SU-DHL-6 (cell line): ENCODE measurements at regions not wholly inside any gene's neighbourhood (a gene's known extent, or its start where the extent isn't known, plus 50 kb on each side); places are given as distances from the start of the nearest gene placed in this dataset.

Source experiments
- H2AFZ ChIP-seq: fragments of 200-600 bp; sonication (generic); 2 replicates; pipeline ENCODE4 v1.6.1; 2014; ENCODE audit warnings: low read depth, mild to moderate bottlenecking, moderate library complexity, mixed read lengths, antibody characterized with exemption, low read length; ENCODE audit not compliant: severe bottlenecking
- H3F3A ChIP-seq: fragments of 200-600 bp; shearing (Covaris generic); 2 replicates; pipeline ENCODE4 v1.6.0; 2016; ENCODE audit warnings: antibody characterized with exemption, mild to moderate bottlenecking; ENCODE audit not compliant: insufficient read depth
- H3K27ac ChIP-seq: fragments of 200-600 bp; sonication (generic); 2 replicates; pipeline ENCODE4 v1.5.1; 2016; ENCODE audit warnings: low read depth, mild to moderate bottlenecking, low read length, moderate library complexity, mixed read lengths
- H3K27me3 ChIP-seq: fragments of 200-600 bp; sonication (generic), shearing (Covaris generic); 2 replicates; pipeline ENCODE4 v1.6.0; 2014; ENCODE audit warnings: mild to moderate bottlenecking, low read length
- H3K36me3 ChIP-seq: fragments of 200-600 bp; sonication (generic); 2 replicates; pipeline ENCODE4 v1.6.1; 2014; ENCODE audit warnings: mild to moderate bottlenecking, low read length, mixed read lengths
- H3K4me2 ChIP-seq: fragments of 300-600, 200-600 bp; shearing (Covaris generic), sonication (generic); 2 replicates; pipeline ENCODE4 v1.6.0; 2014; ENCODE audit warnings: low read length, low read depth, mild to moderate bottlenecking; ENCODE audit not compliant: poor library complexity, severe bottlenecking
- H3K4me3 ChIP-seq: fragments of 200-600 bp; sonication (generic); 2 replicates; pipeline ENCODE4 v1.5.1; 2014; ENCODE audit warnings: antibody characterized with exemption, low read length, mild to moderate bottlenecking, mixed read lengths; ENCODE audit not compliant: insufficient read depth, poor library complexity, severe bottlenecking
- H3K79me2 ChIP-seq: fragments of 200-600 bp; sonication (generic); 2 replicates; pipeline ENCODE4 v1.6.1; 2014; ENCODE audit warnings: mild to moderate bottlenecking, low read length, moderate library complexity; ENCODE audit not compliant: insufficient read depth
- H3K9ac ChIP-seq: fragments of 200-600 bp; sonication (generic); 2 replicates; pipeline ENCODE4 v1.7.0; 2014; ENCODE audit warnings: mild to moderate bottlenecking, low read length
- H3K9me2 ChIP-seq: fragments of 200-600 bp; sonication (generic); replicated peaks from 2 replicates; pipeline ENCODE4 v1.6.1; 2014; ENCODE audit warnings: low read length; ENCODE audit not compliant: insufficient read depth
- H3K9me3 ChIP-seq: fragments of 200-600 bp; sonication (generic); 2 replicates; pipeline ENCODE4 v1.6.1; 2014; ENCODE audit warnings: low read length, mixed read lengths; ENCODE audit not compliant: insufficient read depth
- H4K20me1 ChIP-seq: fragments of 200-600 bp; sonication (generic); 2 replicates; pipeline ENCODE4 v1.6.1; 2014; ENCODE audit warnings: low read depth, mild to moderate bottlenecking, antibody characterized with exemption, low read length, moderate library complexity, mixed read lengths
- CTCF ChIP-seq: fragments of 200-600 bp; sonication (generic); IDR thresholded peaks from one replicate; pipeline ENCODE4 v1.5.1; 2017; ENCODE audit warnings: antibody characterized with exemption, mild to moderate bottlenecking, low read length, moderate library complexity; ENCODE audit not compliant: insufficient read depth, poor library complexity, severe bottlenecking
- EZH2phosphoT487 ChIP-seq: fragments of 200-600 bp; sonication (generic), shearing (Covaris generic); conservative IDR thresholded peaks from 2 replicates; pipeline ENCODE4 v1.6.1; 2018; ENCODE audit warnings: mild to moderate bottlenecking, antibody characterized with exemption, low read length, moderate library complexity, mixed read lengths

GRCh38 chr4:65071564-65071963 is 598.7 kb downstream of the EPHA5 start:
- Histone ChIP-seq H2AFZ (no peak overlapping the region), H3K9me3 (no peaks in the 10 kb centered on the region), H3K9me2 (no peaks in the 10 kb centered on the region), H3K4me3 (no peak overlapping the region), H3F3A (no peaks in the 10 kb centered on the region), H3K9ac (no peak overlapping the region), H3K27ac (no peak overlapping the region), H3K4me2 (no peak overlapping the region), H4K20me1 (no peaks in the 10 kb centered on the region), H3K27me3 (no peaks in the 10 kb centered on the region), H3K79me2 (no peaks in the 10 kb centered on the region), H3K36me3 (no peaks in the 10 kb centered on the region)
- TF ChIP-seq EZH2phosphoT487 = no peak
- no peak for TF ChIP-seq CTCF

GRCh38 chr4:65069177-65069576 is 601.1 kb downstream of the EPHA5 start:
- no peak overlapping the region for H3K4me2 ChIP-seq
- H3K27ac ChIP-seq = no peak overlapping the region
- H3K79me2 ChIP-seq = no peaks in the 10 kb centered on the region
- H3K9ac ChIP-seq = no peak overlapping the region
- TF ChIP-seq EZH2phosphoT487 (no peak), CTCF (no peak)
- no peak overlapping the region for H2AFZ ChIP-seq
- H4K20me1 ChIP-seq = no peaks in the 10 kb centered on the region
- H3F3A ChIP-seq = no peaks in the 10 kb centered on the region
- H3K27me3 ChIP-seq = no peaks in the 10 kb centered on the region
- H3K4me3 ChIP-seq = no peak overlapping the region
- H3K9me3 ChIP-seq = no peaks in the 10 kb centered on the region
- no peaks in the 10 kb centered on the region for H3K36me3 ChIP-seq
- no peaks in the 10 kb centered on the region for H3K9me2 ChIP-seq

GRCh38 chr4:65066106-65066505 is 604.2 kb downstream of the EPHA5 start:
- H2AFZ ChIP-seq = no peak overlapping the region
- no peak overlapping the region for H3K4me3 ChIP-seq
- no peak overlapping the region for H3K27ac ChIP-seq
- H3K27me3 ChIP-seq = no peaks in the 10 kb centered on the region
- H4K20me1 ChIP-seq = no peaks in the 10 kb centered on the region
- H3K9ac ChIP-seq = no peak overlapping the region
- H3K4me2 ChIP-seq = no peak overlapping the region
- no peaks in the 10 kb centered on the region for H3K9me2 ChIP-seq
- H3K36me3 ChIP-seq = no peaks in the 10 kb centered on the region
- no peak for TF ChIP-seq EZH2phosphoT487
- TF ChIP-seq CTCF = no peak
- H3F3A ChIP-seq = no peaks in the 10 kb centered on the region
- H3K9me3 ChIP-seq = no peaks in the 10 kb centered on the region
- H3K79me2 ChIP-seq = no peaks in the 10 kb centered on the region
